Activated gamma-delta T cell treated with Interleukin-2 at 50 U/mL for 16 hours (primary cell): ENCODE measurements at regions not wholly inside any gene's neighbourhood (a gene's known extent, or its start where the extent isn't known, plus 50 kb on each side); places are given as distances from the start of the nearest gene placed in this dataset.

Experiments
- DNase-seq: peaks from one replicate; pipeline ENCODE4 v3.0.0-alpha.2; 2020

DNA sequence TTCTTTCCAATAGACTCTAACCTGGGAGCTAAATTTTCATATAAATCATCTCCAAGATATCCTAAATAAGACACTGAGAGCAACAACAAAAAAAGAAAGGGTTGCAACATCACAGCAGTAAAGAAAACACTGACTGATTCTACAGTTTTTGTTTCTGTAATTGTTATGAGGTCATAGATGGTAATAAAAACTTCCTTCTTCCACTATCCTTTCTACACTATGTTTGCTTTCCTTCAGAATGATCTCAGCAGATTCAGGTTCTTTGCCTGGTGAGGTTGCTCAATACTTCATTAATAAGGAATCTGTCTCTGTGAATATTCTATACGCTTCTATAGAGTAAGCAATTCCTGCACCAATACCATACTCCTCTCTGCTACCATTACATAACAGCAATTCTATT, 835.6 kb upstream of the GRAMD2B start:
- DNase-seq = no peak

DNA sequence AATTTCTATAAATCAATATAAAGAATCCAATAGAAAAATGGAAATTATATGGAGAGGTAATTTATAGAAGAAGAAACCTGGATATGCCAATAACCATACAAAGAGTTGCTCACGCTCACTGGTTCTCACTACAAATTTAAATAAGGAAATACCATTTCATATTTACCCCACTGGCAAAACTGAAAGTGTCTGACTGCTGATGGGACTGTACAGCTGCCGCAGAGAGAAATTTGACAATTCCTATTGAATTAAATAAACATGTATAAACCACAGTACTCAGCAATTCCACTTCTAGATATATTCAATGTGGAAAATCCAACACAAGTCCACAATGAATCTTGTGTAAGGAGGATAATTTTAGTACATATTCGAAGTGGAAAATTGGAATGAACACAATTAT, 830.4 kb upstream of the GRAMD2B start:
- no peak for DNase-seq

DNA sequence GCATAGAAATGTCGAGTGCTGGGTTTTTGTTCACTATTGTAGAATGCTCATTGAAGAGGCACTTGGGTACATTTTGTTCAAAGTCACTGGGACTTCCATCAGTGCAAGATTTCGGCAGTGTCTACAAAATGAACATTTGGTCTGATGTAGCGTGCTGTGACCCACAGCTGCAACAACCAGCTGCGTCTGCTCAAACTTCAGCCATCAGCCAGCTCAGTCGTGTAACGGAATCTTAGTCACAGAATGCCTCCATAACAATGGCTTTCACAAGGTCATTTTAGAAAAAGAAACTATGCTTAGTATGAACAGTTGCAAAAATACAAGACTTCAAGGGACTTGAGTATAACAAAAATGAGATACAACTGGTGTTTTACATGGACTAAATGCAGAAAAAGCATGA, 828.1 kb upstream of the GRAMD2B start:
- DNase-seq = no peak

DNA sequence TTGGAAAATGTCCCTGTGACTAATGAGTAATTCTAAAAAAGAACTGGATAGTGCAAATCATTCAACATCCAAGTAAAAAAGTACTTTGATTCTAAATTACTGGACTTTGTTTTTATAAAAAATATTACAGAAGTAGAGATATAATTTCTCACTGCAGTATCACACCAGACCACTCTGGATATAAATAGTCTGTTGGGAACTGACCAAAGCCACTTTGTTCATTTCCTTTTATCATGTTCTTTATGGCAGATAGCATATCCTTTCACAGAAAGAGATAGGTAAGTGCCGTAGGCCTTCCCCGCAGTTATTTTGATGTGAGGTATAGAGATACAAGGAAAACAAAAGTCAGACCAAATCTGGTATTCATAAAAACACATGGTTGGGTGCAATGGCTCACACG, 827.4 kb upstream of the GRAMD2B start:
- DNase-seq = no peak

DNA sequence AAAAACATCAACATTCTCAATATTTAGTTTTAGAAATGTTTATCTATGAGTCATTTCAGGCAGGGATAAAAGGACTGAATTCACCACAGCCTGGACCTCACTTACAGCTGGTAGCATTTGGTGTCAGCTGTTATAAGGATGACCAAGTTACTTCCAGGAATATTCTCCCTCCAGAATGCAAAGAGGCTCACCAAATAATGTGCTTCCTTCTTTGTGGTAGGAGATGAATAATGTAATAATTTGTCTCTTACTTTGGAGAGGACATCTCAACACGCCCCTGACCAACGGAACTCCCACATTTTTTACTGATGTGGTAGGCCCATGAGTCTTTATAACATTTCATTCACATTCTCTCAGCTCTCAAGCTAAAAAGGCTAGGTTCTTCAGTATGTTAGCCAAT, 825.9 kb upstream of the GRAMD2B start:
- no peak for DNase-seq

DNA sequence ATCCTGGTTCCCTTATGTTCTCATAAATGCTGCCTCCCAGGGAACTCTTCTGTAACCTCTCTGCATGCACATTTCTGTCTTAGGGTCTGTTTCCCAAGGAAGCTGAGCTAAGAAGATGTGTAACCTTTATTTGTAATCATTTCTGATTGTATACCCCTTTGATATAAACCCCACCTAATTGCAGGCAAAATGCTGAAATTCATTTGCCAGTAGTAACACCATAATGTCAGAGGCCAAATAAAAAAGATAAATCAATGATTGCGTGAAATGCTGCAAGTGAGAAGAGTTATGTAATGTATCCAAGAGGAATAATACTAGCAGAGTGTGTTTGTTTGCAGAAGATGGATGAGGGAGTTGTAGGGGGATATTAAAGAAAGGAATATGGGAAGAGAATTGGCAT, 822.6 kb upstream of the GRAMD2B start:
- no peak for DNase-seq

DNA sequence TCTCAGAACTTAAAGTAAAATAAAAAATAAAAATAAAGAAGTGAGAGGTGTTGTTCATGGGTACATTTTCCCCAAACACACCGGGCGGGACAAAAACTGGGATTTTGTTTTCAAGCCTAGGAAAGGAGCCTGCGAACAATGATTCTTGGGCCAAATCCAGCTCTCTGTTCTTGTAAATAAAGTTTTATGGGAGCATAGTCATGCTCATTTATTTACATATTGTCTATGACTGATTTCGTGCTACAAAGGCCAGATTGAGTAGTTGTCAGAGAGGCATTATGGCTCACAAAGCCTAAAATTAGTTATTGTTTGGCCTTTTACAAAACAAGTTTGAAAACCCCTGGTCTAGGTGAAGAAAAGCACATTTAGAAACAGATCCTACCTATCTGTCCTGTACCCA, 821.0 kb upstream of the GRAMD2B start:
- DNase-seq = no peak

DNA sequence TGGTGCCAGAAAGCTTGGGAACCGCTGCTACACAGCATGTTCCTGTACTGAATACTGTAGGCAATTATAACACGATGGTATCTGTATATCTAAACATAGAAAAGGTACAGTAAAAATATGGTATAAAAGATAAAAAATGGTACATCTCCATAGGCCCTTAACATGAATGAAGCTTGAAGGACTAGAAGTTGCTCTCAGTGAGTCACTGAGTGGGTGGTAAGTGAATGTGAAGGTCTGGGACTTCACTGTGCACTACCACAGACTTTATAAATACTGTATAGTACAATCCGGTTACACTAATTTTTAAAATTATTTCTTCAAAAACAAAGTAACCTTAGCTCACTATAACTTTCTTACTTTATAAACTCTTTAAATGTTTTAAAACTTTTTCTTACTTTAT, 819.9 kb upstream of the GRAMD2B start:
- DNase-seq = no peak

DNA sequence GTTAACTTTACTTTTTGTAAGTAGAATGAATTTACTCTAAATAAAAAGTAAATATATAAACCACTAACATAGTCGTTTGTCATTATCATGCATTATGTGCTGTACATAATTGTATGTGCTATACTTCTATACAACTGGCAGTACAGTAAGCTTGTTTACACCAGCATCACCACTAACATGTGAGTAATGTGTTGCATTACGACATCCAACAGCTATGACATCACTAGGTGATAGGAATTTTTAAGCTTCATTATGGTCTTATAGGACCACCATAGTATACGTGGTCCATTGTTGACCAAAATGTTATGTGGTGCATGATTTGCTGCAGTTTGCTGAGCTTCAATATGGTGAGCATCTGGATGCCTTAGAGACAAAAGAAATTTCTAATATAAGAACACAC, 819.1 kb upstream of the GRAMD2B start:
- DNase-seq = no peak

DNA sequence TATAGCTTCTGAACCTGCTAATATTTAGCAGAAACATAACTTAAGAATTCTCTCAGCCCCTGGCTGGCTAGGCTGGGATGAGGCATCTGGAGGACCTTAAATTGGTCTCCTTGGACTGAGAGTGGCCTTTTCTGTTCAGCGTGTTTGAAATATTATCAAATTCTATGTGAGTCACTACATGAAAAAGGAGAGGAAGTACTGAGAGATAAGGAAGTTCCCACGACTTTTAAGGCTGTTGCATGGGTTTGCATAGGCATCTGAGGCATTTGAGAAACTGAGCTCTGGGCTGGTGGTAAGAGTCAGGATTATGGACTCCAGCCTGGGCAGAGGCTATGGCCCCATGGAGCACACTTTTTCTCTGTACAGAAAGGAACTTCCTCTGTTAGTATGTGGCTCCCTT, 816.2 kb upstream of the GRAMD2B start:
- DNase-seq = no peak

DNA sequence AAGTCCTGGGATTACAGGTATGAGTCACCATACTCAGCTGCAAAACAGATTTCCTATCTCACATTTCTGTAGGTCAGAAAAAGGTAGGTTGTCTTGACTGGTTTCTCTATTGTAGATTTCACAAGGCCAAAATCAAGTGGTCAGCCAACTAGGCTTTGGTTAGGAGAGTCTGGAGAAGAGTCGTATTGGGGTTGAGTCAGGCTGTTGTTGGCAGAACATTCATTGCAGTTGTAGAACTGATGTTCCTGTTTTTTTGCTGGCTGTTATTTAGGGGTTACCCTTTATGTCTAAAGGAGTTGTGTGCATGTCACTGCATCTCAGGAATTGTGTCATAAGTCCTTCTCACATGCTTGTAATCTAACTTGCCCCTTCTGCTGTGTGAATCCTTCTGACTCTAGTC, 814.2 kb upstream of the GRAMD2B start:
- DNase-seq = no peak

DNA sequence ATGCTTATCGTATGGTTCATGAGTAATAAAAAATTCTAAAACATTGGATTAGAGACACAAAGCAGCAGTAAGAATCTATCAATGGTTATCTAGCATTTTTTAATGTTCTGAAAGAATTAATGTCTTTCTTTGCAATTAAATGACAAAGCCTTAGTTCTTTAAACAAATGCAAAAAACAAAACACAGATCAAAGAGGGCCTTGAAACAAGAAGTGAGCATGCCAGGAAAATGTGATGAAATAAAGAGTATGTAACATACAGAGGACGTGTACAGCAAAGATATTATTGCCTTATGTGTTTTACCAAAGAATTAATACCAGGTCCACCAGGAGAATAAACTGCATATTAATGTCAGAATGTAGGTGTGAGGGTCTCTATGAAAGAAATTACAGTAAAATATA, 812.3 kb upstream of the GRAMD2B start:
- no peak for DNase-seq

DNA sequence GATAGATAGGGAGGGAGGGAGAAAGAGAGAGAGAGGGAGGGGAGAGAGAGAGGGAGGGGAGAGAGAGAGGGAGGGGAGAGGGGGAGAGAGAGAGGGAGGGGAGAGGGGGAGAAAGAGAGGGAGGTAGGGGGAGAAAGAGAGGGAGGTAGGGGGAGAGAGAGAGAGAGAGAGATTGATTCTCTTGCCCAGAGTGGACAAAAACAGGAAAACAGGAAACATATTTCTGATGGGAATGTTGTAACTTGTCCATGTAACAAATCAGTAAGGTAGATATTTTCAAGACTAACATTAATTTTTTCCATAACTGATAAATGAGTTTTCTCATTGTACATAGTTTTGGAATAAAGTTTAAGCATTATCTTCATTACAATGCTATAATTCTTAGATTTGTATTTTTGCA, 811.7 kb upstream of the GRAMD2B start:
- no peak for DNase-seq

DNA sequence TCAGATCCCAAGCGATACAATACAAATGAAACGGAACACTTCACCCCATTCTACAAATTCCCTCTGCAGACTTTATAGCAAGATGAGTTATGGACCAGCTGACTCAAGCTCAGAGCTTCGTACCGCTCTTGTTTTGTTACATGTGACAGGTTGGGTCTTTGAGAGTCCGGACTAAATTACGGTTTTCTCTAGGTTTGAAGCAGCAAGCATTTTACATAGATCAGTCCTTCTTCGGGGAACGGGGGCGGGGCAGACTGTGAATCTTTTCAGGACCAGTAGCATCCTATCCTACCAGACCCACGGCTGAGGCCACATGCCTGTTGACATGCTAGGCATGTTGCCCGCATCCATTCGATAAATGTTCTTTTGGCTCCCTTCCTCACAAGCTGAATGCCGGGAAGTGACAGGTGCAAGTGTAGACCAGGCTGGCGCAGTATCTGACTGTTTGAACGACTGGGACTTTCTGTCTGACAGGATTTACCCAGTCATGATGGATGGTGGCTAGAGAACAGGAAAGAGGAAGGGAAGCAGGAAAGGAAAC, 811.0 kb upstream of the GRAMD2B start:
- DNase-seq = no peak

DNA sequence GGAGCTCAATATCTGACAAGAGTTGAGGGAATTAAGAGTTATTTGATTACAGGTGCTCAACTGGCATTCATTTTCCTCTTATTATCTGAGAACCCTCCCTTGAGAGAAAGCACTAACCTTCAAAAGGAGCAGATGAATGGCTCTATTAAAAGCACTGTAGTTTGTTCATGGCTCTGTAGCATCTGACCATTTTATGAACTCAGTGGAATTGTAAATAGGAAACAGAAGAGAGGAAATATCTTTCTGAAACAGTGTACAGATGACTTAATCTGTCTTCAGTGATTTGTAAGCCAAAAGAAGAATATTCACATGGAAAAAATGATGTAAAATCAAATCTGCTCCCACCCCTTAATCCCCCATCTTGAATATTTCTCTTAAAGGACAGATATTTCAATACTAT, 810.4 kb upstream of the GRAMD2B start:
- no peak for DNase-seq

DNA sequence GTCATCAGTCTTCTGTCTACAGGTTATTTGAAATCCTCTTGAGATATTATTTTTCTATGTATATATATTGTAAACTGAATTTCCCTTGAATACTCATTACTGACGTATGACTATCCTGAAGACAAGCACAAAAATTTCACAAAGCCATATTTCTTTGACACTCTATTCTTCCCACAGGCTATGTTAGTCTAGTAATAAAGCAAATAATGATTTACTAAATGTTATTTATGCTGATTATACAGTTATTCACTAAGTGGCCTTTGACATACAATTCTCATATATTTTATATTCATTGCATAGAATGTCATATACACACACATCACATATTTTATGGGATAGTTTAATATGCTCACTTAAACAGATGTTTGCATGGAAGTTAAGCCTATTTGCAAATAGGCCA, 793.0 kb upstream of the GRAMD2B start:
- DNase-seq = no peak

DNA sequence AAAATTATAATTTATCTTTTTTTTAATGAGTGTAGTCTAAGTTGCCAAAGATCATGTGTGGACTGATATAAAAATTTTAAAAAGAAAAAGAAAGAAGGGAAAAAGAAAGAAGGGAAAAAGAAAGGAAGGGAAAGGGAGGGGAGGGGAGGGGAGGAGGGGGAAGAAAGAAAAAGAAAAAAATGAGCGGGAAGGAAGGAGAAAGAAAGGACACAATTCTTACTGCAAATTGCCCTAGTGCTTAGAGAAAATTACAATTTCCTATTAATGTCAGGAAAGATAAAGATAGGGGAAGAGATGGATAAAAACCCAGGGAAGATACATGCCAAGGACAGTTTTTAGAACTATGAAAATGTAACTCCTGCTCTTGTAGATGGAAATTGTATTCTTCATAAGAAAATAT, 789.7 kb upstream of the GRAMD2B start:
- DNase-seq = no peak

DNA sequence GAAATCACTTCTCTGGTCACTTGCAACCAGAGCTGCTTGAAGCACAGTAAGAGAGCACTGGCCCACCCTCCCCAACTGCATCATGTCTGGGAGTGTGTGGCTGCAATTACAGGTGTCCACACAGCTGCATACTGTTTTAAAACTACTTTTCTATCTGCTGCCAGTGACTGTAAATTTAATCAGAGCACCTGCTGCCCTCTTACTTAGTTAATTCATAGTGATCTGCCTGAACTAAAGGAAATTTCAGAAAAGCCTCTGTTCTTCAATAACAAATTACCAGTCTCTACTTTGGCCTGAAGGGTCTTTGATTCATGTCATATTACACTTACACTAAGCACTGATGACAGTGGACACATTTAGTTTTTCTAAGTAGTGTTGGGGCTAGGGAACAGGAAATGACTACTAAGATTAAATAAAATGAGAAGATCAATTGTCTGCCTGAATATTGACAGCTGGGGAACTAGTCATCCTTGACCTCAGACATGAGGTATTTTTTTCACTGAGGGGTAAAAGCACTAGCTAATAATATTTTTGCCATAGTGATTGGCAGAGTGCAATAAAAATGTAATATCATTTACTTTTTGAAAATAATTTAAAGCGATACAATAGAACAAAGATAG, 788.9 kb upstream of the GRAMD2B start:
- DNase-seq = no peak

DNA sequence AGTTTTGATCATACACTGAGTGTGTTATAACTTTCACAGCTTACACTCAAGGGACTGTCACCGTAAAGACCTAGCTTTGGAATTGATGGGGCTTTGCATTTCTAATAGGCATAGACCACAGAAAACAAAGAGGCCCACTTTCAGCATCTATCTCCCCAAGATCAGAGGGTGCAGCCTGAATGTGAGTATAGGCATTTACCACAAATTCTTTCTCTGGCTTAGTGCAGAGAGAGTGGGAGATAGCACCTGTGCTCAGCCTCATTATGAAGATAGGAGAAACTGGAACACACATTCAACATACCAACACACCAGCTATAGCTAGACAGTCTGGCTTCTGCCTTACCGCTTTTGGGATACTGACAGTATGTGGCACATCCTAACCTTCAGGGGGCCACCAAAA, 783.4 kb upstream of the GRAMD2B start:
- DNase-seq = no peak

DNA sequence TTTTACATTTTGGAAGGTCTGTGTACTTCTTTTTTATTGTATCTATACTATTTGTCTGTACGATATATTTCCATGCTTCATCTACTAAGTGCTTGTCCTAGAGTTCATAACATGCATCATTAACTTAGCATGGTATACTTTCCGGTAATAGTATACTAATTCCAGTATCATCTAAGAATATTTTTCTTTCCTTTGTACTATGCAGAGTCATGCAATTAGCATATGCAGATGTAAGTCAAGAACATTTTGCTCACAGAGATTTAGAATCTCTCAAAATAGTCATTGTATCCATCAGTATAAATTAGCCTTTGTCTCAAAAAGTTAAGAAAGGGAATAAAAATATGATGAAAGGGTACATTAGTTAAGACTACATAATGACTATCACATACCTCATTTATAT, 770.4 kb upstream of the GRAMD2B start:
- no peak for DNase-seq

DNA sequence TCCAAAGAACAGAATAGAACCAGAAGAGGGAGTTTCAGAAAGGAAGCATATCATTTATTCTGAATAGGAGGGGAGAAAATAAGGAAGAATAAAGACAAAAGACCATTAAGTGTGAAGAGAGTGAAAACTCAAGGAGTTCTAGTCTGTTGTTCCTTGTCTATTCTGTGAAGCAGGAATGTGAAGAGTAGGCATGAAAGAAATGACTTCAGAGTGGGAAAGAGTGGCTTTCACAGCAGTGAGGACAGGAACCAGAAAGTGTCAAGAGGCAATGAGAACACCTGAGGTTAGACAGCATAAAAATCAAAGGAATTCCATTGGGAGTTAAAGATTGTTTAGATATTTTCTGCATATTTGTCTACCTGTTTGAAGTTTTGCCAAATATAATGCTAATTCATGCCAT, 768.8 kb upstream of the GRAMD2B start:
- no peak for DNase-seq

DNA sequence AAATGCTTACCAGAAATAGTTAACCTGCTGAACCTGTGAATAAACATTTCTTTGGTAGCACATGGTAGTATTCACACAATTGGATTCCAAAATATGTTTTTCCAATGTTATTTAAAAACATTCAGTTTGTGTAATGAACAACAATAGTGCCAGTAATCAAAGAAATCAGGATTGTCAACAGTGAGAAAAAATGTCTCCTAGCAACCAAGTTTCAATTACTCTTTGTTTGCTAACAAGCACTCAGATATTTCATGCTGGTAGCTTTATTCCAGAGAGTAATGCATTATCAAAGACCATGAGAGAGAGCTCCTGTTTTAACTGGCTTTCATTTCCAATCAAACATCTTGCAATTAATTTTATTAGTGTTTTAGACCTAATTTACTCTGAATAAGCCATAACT, 768.1 kb upstream of the GRAMD2B start:
- DNase-seq = no peak

DNA sequence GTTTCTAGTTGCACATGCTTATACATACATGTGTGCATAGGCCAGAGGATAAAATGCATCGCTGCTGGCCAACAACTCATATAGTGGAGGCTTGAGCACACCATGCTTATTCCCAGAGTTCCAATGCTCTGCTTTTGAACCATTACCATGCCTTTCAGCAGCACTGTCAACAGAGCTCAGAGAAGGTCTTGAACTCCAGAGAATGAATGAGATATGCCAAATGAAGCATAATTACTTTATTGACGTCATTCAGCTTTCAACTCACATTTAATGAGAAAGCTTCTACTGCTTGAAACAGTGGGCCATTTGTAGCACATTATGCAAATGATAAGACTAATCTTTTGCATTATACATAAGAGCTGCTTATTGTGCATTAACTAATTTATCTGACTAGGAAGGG, 765.3 kb upstream of the GRAMD2B start:
- no peak for DNase-seq

DNA sequence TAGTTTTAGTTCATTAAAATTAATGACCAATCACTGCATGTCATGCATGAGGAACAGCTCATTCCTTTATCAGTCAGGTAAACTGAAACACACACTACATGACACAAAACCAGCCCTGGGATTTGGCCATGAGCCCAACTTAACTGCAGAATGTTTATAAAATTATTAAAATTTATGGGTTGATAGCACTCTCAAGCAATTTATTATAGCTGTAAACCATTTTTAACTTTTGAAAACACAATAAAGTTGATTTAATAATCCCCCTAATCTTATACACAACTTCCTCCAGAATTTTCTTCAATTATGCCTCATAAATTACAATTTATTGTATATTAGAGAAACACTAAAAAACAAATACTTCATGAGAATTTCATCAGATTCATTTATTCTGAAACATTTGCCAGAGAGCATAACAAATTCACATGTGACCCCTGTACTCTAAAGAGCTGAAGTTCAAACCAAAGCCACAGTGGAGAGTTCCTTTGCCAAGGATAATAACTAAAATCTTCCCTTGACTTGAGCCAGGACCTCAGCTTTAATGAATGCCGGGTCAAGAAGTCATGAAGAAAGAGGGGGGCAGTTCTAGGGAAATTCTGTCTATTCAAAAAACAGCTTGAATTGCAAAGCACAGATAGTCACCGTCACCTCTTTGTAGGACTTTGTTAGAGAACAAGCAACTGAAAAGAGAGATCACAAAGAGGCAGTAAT, 763.7 kb upstream of the GRAMD2B start:
- DNase-seq = no peak
